ENCODE measurements at regions not wholly inside any gene's neighbourhood (a gene's known extent, or its start where the extent isn't known, plus 50 kb on each side); places are given as distances from the start of the nearest gene placed in this dataset.

GRCh38 chr6:168887621-168888020, 366.0 kb downstream of the THBS2 start:
- H3K4me1 ChIP-seq (ENCODE audit: low read length), result no peaks in the 10 kb centered on the region
- H3F3A ChIP-seq (ENCODE audit: insufficient read depth, low read length), result no peaks in the 10 kb centered on the region
- no peaks in the 10 kb centered on the region for H4K20me1 ChIP-seq (ENCODE audit: insufficient read depth, low read length)
- no peak overlapping the region for H3K27ac ChIP-seq (ENCODE audit: low read length)
- H3K9me2 ChIP-seq (replicated peaks; ENCODE audit: insufficient read depth, low read length), result no peaks in the 10 kb centered on the region
- no peaks in the 10 kb centered on the region for H3K79me2 ChIP-seq (ENCODE audit: low read length)
- H2AFZ ChIP-seq (ENCODE audit: low read length), result no peak overlapping the region
- no peak for DNase-seq
- H3K4me2 ChIP-seq (ENCODE audit: low read depth, low read length), result no peak overlapping the region
- H3K4me3 ChIP-seq (ENCODE audit: low read length), result no peak overlapping the region
- H3K9me3 ChIP-seq (replicated peaks; ENCODE audit: insufficient read depth, low read length), result no peaks in the 10 kb centered on the region
- H3K36me3 ChIP-seq (replicated peaks; ENCODE audit: insufficient read depth, low read length), result no peaks in the 10 kb centered on the region
- H3K9ac ChIP-seq (ENCODE audit: low read length), result no peak overlapping the region
- TF ChIP-seq EZH2phosphoT487 (IDR thresholded peaks at IDR 0.05; ENCODE audit: low read length), result no peak
- no peak for TF ChIP-seq CTCF (IDR thresholded peaks at IDR 0.05; ENCODE audit: low read length)
- no peak for TF ChIP-seq EZH2 (optimal IDR thresholded peaks at IDR 0.05; ENCODE audit: low read depth, low read length)
- H3K27me3 ChIP-seq (replicated peaks; ENCODE audit: insufficient read depth, low read length), result no peaks in the 10 kb centered on the region; the same call in 1 of the 2 replicates

- DNase-seq, result no peak
- Histone ChIP-seq H3K36me3 (replicated peaks; ENCODE audit: insufficient read depth, low read length) (no peaks in the 10 kb centered on the region), H3K27me3 (replicated peaks; ENCODE audit: insufficient read depth, low read length) (no peaks in the 10 kb centered on the region; the same call in 1 of the 2 replicates), H3K9ac (ENCODE audit: low read length) (no peak overlapping the region), H3K4me1 (ENCODE audit: low read length) (no peaks in the 10 kb centered on the region), H3K9me2 (replicated peaks; ENCODE audit: insufficient read depth, low read length) (no peaks in the 10 kb centered on the region), H4K20me1 (ENCODE audit: insufficient read depth, low read length) (no peaks in the 10 kb centered on the region), H3K79me2 (ENCODE audit: low read length) (no peaks in the 10 kb centered on the region), H3K9me3 (replicated peaks; ENCODE audit: insufficient read depth, low read length) (no peaks in the 10 kb centered on the region), H3K4me3 (ENCODE audit: low read length) (no peak overlapping the region), H3K27ac (ENCODE audit: low read length) (no peak overlapping the region), H2AFZ (ENCODE audit: low read length) (no peak overlapping the region), H3F3A (ENCODE audit: insufficient read depth, low read length) (no peaks in the 10 kb centered on the region), H3K4me2 (ENCODE audit: low read depth, low read length) (no peak overlapping the region)
- TF ChIP-seq EZH2phosphoT487 (IDR thresholded peaks at IDR 0.05; ENCODE audit: low read length), result no peak
These were observed 366.7 kb downstream of the THBS2 start for GRCh38 chr6:168886964-168887363.

GRCh38 chr6:168885751-168886742, 367.6 kb downstream of the THBS2 start:
- H3F3A ChIP-seq (ENCODE audit: insufficient read depth, low read length), result no peaks in the 10 kb centered on the region
- no peaks in the 10 kb centered on the region for H3K9me2 ChIP-seq (replicated peaks; ENCODE audit: insufficient read depth, low read length)
- no peaks in the 10 kb centered on the region; the same call in 1 of the 2 replicates for H3K27me3 ChIP-seq (replicated peaks; ENCODE audit: insufficient read depth, low read length)
- no peak overlapping the region for H3K27ac ChIP-seq (ENCODE audit: low read length)
- TF ChIP-seq EZH2phosphoT487 (IDR thresholded peaks at IDR 0.05; ENCODE audit: low read length) (no peak), CTCF (IDR thresholded peaks at IDR 0.05; ENCODE audit: low read length) (no peak), EZH2 (optimal IDR thresholded peaks at IDR 0.05; ENCODE audit: low read depth, low read length) (no peak)
- no peaks in the 10 kb centered on the region for H3K9me3 ChIP-seq (replicated peaks; ENCODE audit: insufficient read depth, low read length)
- H3K9ac ChIP-seq (ENCODE audit: low read length), result no peak overlapping the region
- H3K4me2 ChIP-seq (ENCODE audit: low read depth, low read length), result no peak overlapping the region
- H2AFZ ChIP-seq (ENCODE audit: low read length), result no peak overlapping the region
- H4K20me1 ChIP-seq (ENCODE audit: insufficient read depth, low read length), result no peaks in the 10 kb centered on the region
- H3K4me1 ChIP-seq (ENCODE audit: low read length), result no peaks in the 10 kb centered on the region
- H3K4me3 ChIP-seq (ENCODE audit: low read length), result no peak overlapping the region
- H3K36me3 ChIP-seq (replicated peaks; ENCODE audit: insufficient read depth, low read length), result no peaks in the 10 kb centered on the region
- no peaks in the 10 kb centered on the region for H3K79me2 ChIP-seq (ENCODE audit: low read length)
- DNase-seq, result no peak

- no peaks in the 10 kb centered on the region for H3F3A ChIP-seq (ENCODE audit: insufficient read depth, low read length)
- no peaks in the 10 kb centered on the region; the same call in 1 of the 2 replicates for H3K27me3 ChIP-seq (replicated peaks; ENCODE audit: insufficient read depth, low read length)
- H3K27ac ChIP-seq (ENCODE audit: low read length), result no peak overlapping the region
- no peak overlapping the region for H3K4me2 ChIP-seq (ENCODE audit: low read depth, low read length)
- H3K9me3 ChIP-seq (replicated peaks; ENCODE audit: insufficient read depth, low read length), result no peaks in the 10 kb centered on the region
- H3K36me3 ChIP-seq (replicated peaks; ENCODE audit: insufficient read depth, low read length), result no peaks in the 10 kb centered on the region
- no peaks in the 10 kb centered on the region for H3K4me1 ChIP-seq (ENCODE audit: low read length)
- H3K9ac ChIP-seq (ENCODE audit: low read length), result no peak overlapping the region
- H3K9me2 ChIP-seq (replicated peaks; ENCODE audit: insufficient read depth, low read length), result no peaks in the 10 kb centered on the region
- no peak overlapping the region for H3K4me3 ChIP-seq (ENCODE audit: low read length)
- H3K79me2 ChIP-seq (ENCODE audit: low read length), result no peaks in the 10 kb centered on the region
- H4K20me1 ChIP-seq (ENCODE audit: insufficient read depth, low read length), result no peaks in the 10 kb centered on the region
- no peak for DNase-seq
- H2AFZ ChIP-seq (ENCODE audit: low read length), result no peak overlapping the region
- no peak for TF ChIP-seq EZH2 (optimal IDR thresholded peaks at IDR 0.05; ENCODE audit: low read depth, low read length)
These were observed 368.4 kb downstream of the THBS2 start for GRCh38 chr6:168885196-168885595.
